H9 (cell line): ENCODE measurements at regions not wholly inside any gene's neighbourhood (a gene's known extent, or its start where the extent isn't known, plus 50 kb on each side); places are given as distances from the start of the nearest gene placed in this dataset.

Source experiments
- DNase-seq: peaks from one replicate; pipeline ENCODE4 v3.0.0-alpha.2; 2017
- H2AFZ ChIP-seq: one replicate; pipeline ENCODE4 v1.6.1; 2013; ENCODE audit warnings: mild to moderate bottlenecking, low read length, control low read depth, moderate library complexity
- H2AK5ac ChIP-seq: 2 replicates; pipeline ENCODE4 v1.6.1; 2013; ENCODE audit warnings: low read length, control low read depth, mixed read lengths; ENCODE audit not compliant: insufficient read length
- H2BK120ac ChIP-seq: one replicate; pipeline ENCODE4 v1.6.1; 2013; ENCODE audit warnings: low read depth, mild to moderate bottlenecking, low read length, control low read depth, inconsistent platforms; ENCODE audit not compliant: poor library complexity, severe bottlenecking
- H2BK12ac ChIP-seq: 2 replicates; pipeline ENCODE4 v1.6.1; 2013; ENCODE audit warnings: low read length, control low read depth, mixed read lengths, low read depth; ENCODE audit not compliant: insufficient read length
- H2BK15ac ChIP-seq: 2 replicates; pipeline ENCODE4 v1.6.1; 2013; ENCODE audit warnings: low read depth, low read length, control low read depth
- H2BK20ac ChIP-seq: one replicate; pipeline ENCODE4 v1.6.1; 2013; ENCODE audit warnings: low read depth, mild to moderate bottlenecking, low read length, control low read depth, inconsistent platforms; ENCODE audit not compliant: poor library complexity, severe bottlenecking
- H2BK5ac ChIP-seq: 2 replicates; pipeline ENCODE4 v1.6.1; 2013; ENCODE audit warnings: low read length, control low read depth, mixed read lengths; ENCODE audit not compliant: insufficient read length
- H3K14ac ChIP-seq: 2 replicates; pipeline ENCODE4 v1.6.1; 2013; ENCODE audit warnings: low read length, control low read depth; ENCODE audit not compliant: insufficient read depth
- H3K18ac ChIP-seq: 2 replicates; pipeline ENCODE4 v1.6.1; 2013; ENCODE audit warnings: low read depth, mild to moderate bottlenecking, mixed read lengths, low read length, control low read depth; ENCODE audit not compliant: insufficient read length
- H3K23ac ChIP-seq: 2 replicates; pipeline ENCODE4 v1.6.1; 2013; ENCODE audit warnings: low read length, control low read depth, mixed read lengths, low read depth; ENCODE audit not compliant: insufficient read length
- H3K23me2 ChIP-seq: 2 replicates; pipeline ENCODE4 v1.6.1; 2013; ENCODE audit warnings: low read depth, mild to moderate bottlenecking, mixed read lengths, low read length, control low read depth; ENCODE audit not compliant: insufficient read length, poor library complexity, severe bottlenecking
- H3K27ac ChIP-seq: 2 replicates; pipeline ENCODE4 v1.5.1; 2013; ENCODE audit warnings: low read length, control low read depth, mixed read lengths, low read depth; ENCODE audit not compliant: insufficient read length
- H3K27me3 ChIP-seq: 2 replicates; pipeline ENCODE4 v1.6.1; 2013; ENCODE audit warnings: low read length, control low read depth, inconsistent platforms; ENCODE audit not compliant: insufficient read depth
- H3K4ac ChIP-seq: 2 replicates; pipeline ENCODE4 v1.6.1; 2013; ENCODE audit warnings: low read depth, mild to moderate bottlenecking, control low read depth, inconsistent platforms, low read length, moderate library complexity
- H3K4me1 ChIP-seq: 2 replicates; pipeline ENCODE4 v1.6.1; 2013; ENCODE audit warnings: low read length, control low read depth, inconsistent platforms; ENCODE audit not compliant: insufficient read depth
- H3K4me2 ChIP-seq: 2 replicates; pipeline ENCODE4 v1.6.1; 2013; ENCODE audit warnings: low read length, control low read depth, mixed read lengths; ENCODE audit not compliant: insufficient read length, insufficient read depth
- H3K56ac ChIP-seq: 2 replicates; pipeline ENCODE4 v1.6.1; 2013; ENCODE audit warnings: low read depth, mild to moderate bottlenecking, mixed read lengths, low read length, control low read depth; ENCODE audit not compliant: insufficient read length
- H3K79me1 ChIP-seq: 2 replicates; pipeline ENCODE4 v1.6.1; 2013; ENCODE audit warnings: low read depth, mild to moderate bottlenecking, moderate library complexity, low read length, control low read depth, inconsistent platforms; ENCODE audit not compliant: insufficient read depth, poor library complexity, severe bottlenecking
- H3K79me2 ChIP-seq: 2 replicates; pipeline ENCODE4 v1.6.1; 2013; ENCODE audit warnings: low read length, control low read depth, inconsistent platforms; ENCODE audit not compliant: insufficient read depth
- H3K9ac ChIP-seq: 2 replicates; pipeline ENCODE4 v1.6.1; 2013; ENCODE audit warnings: low read length, control low read depth, mixed read lengths; ENCODE audit not compliant: insufficient read length; ENCODE audit errors: extremely low read depth
- H3K9me3 ChIP-seq: one replicate; pipeline ENCODE4 v1.6.1; 2013; ENCODE audit warnings: low read depth, low read length, inconsistent platforms; ENCODE audit not compliant: control insufficient read depth
- H3T11ph ChIP-seq: one replicate; pipeline ENCODE4 v1.6.1; 2013; ENCODE audit warnings: mild to moderate bottlenecking, low read length, control low read depth, inconsistent platforms
- H4K20me1 ChIP-seq: one replicate; pipeline ENCODE4 v1.6.1; 2013; ENCODE audit not compliant: control insufficient read depth, insufficient read length, insufficient read depth
- H4K5ac ChIP-seq: 2 replicates; pipeline ENCODE4 v1.6.1; 2013; ENCODE audit warnings: low read depth, mild to moderate bottlenecking, mixed read lengths, low read length, control low read depth; ENCODE audit not compliant: insufficient read length
- H4K8ac ChIP-seq: replicated peaks from 2 replicates; pipeline ENCODE4 v1.6.1; 2013; ENCODE audit warnings: low read length, control low read depth, mixed read lengths, low read depth; ENCODE audit not compliant: insufficient read length
- H4K91ac ChIP-seq: 2 replicates; pipeline ENCODE4 v1.6.1; 2013; ENCODE audit warnings: low read depth, mild to moderate bottlenecking, moderate library complexity, mixed read lengths, low read length, control low read depth; ENCODE audit not compliant: insufficient read length
- H3K27ac Mint-ChIP-seq, 3 experiments: 2 replicates in 2 of 3; 3 replicates in 1 of 3; pipeline ENCODE4 v1.8.0; 2020 to 2021; ENCODE audit warnings: mixed read lengths in 3 of 3, mild to moderate bottlenecking in 1 of 3, moderate library complexity in 1 of 3
- H3K27me3 Mint-ChIP-seq: 2 replicates; pipeline ENCODE4 v1.8.0; 2021; ENCODE audit warnings: low read depth, mild to moderate bottlenecking, moderate library complexity, mixed read lengths
- H3K36me3 Mint-ChIP-seq, 3 experiments: 2 replicates in 2 of 3; 3 replicates in 1 of 3; pipeline ENCODE4 v1.8.0; 2020 to 2021; ENCODE audit warnings: low read depth in 3 of 3, mixed read lengths in 3 of 3; ENCODE audit not compliant: insufficient read depth in 1 of 3
- H3K4me1 Mint-ChIP-seq, 2 experiments: 2 replicates each; pipeline ENCODE4 v1.8.0; 2020; ENCODE audit warnings: mixed read lengths in 2 of 2
- H3K4me3 Mint-ChIP-seq, 2 experiments: 2 replicates in 1 of 2; 3 replicates in 1 of 2; pipeline ENCODE4 v1.8.0; 2020 to 2021; ENCODE audit warnings: mild to moderate bottlenecking in 2 of 2, mixed read lengths in 2 of 2, moderate library complexity in 1 of 2
- H3K9me3 Mint-ChIP-seq, 2 experiments: 2 replicates in 1 of 2; 3 replicates in 1 of 2; pipeline ENCODE4 v1.8.0; 2020; ENCODE audit warnings: mild to moderate bottlenecking in 2 of 2, mixed read lengths in 2 of 2, moderate library complexity in 1 of 2
- CTCF ChIP-seq: fragments of 200-600 bp; sonication (generic); conservative IDR thresholded peaks from 3 replicates; pipeline ENCODE4 v1.8.0; 2021; ENCODE audit warnings: antibody characterized with exemption, mild to moderate bottlenecking
- WGBS: extraction: QIAGEN DNeasy Blood & Tissue Kit; methylation state at CpG from one replicate; pipeline ENCODE4 v1.1.7; 2013; ENCODE audit warnings: missing lambda C conversion rate, low lambda C conversion rate, mixed read lengths; ENCODE audit not compliant: insufficient read length; ENCODE audit errors: extremely low coverage; 5-methylcytosine and 5-hydroxymethylcytosine counted together

DNA sequence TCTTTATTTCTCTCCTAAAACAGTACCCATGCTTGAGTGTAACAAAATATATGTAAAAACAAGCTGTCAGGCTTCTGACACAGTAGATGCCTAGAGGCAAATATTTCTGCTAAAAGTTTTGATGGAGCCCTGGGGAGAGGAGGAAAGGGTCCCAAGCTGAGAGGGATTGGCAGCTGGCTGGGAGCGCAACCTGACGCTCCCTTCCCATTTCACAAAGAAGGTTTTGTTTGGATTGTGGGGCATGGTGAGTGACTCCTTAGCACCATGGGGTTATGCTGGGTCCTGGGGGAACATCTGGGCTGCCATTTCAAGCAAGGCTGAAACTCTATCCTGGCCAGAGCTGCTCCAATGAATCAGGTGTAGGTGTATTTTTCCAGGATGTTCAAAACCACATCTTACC, 720.5 kb downstream of the MAFB start:
- Histone ChIP-seq H2AK5ac (no peak overlapping the region), H4K91ac (no peak overlapping the region), H2BK20ac (no peak overlapping the region), H2BK12ac (no peak overlapping the region), H3K4ac (no peak overlapping the region), H3K56ac (no peak overlapping the region), H3T11ph (no peak overlapping the region), H3K23me2 (no peaks in the 10 kb centered on the region), H3K9ac (no peak overlapping the region), H4K5ac (no peak overlapping the region), H3K79me1 (no peaks in the 10 kb centered on the region), H3K79me2 (no peaks in the 10 kb centered on the region), H3K4me2 (no peak overlapping the region), H2BK120ac (no peak overlapping the region), H2AFZ (no peak overlapping the region), H2BK15ac (no peak overlapping the region), H3K27me3 (no peaks in the 10 kb centered on the region), H3K18ac (no peak overlapping the region), H2BK5ac (no peak overlapping the region), H4K20me1 (no peaks in the 10 kb centered on the region), H3K9me3 (no peaks in the 10 kb centered on the region), H3K27ac (no peak overlapping the region), H3K14ac (no peak overlapping the region), H3K4me1 (no peaks in the 10 kb centered on the region), H4K8ac (no peak overlapping the region), H3K23ac (no peak overlapping the region)
- Mint-ChIP-seq H3K36me3 (peaks cover 0 to 21% (median 6%) of the 10 kb centered on the region in 3 experiments; a peak in 5 of 7 replicates), H3K4me1 (peaks cover 0 to 6% of the 10 kb centered on the region in 2 experiments; a peak in 1 of 4 replicates), H3K27ac (no peak overlapping the region), H3K4me3 (no peak overlapping the region), H3K27me3 (no peaks in the 10 kb centered on the region), H3K9me3 (peaks cover 21 to 22% of the 10 kb centered on the region in 2 experiments; a peak in 4 of 5 replicates)
- TF ChIP-seq CTCF = no peak
- no peak for DNase-seq
- WGBS = no CpG with 5 or more reads among the region's 2 CpGs
